Right forelimb (tissue), 1 donor: ENCODE measurements at regions not wholly inside any gene's neighbourhood (a gene's known extent, or its start where the extent isn't known, plus 50 kb on each side); places are given as distances from the start of the nearest gene placed in this dataset.

ENCODE experiments used
- DNase-seq: peaks from one replicate; pipeline ENCODE4 v3.0.0-alpha.2; 2018

DNA sequence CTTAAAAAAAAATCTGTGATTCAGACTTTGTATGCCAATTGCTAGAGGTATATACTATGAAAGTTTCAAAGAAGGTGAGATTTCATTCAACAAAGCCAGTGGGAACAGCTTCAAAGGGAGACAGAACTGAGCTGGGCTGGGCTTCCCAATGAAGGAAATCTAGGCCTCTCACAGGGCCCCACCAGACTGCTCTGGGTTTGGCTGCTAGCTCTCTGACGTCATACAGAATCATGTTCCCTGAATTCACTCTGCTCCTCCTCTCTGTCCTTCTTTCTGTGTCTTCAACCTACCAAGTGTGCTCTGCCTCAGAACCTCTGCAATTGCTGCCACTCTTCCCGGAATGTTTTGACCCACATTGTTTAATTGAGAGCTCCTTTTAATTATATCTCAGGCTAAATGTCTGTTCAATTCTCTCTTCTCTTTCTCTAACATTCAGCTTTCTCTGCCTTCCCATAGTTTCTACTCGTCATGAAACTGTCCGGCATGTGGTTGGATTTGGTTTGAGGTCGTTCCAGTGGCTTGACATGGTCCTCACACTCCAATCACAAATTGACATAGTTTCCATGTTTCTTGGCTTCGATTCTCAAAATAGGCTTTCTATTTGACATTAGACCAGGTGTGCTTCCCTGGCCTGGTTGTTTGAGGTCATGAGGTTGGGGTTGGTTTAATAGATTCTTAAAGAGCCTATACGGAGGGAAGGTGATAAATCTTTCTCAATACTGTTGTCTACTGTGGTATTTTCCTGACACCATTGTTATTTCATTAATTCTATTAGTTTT lies 282.1 kb upstream of the EMCN start:
- no peak for DNase-seq

DNA sequence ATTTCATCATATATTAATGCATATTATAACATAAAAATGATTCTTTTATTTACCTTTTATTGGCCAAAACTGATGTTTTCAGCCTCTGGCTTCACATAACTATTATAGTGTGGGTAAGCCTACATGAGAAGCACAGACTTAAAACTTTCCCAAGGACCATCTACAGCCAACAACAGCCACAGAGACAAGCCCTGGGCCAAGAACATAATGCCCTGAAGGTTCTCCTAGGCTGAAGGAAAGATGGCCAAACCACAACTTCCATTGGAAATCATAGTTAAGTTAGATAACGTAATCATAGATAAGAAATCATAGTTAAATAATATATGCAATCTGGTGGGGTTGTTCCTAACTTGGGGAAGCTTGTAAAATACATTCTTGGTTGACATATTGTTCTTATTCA lies 280.0 kb upstream of the EMCN start:
- no peak for DNase-seq

DNA sequence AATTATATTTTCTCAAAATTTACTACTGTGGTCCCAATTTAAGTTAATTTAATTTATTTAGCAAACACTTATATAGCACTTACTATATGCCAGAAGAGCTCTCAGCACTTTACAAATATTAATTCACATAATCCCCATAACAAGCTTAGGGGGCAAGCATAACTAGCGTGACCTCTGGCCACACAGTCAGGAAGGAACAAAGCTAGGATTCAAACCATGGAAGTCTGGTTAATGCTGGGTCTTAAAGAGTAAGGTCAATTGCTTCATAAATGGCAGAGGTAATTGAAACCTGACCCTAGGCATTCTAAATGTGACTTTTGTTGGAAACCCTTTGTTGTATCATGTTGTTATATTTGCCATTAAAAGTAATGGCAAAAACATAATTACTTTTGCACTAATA lies 279.5 kb upstream of the EMCN start:
- no peak for DNase-seq

DNA sequence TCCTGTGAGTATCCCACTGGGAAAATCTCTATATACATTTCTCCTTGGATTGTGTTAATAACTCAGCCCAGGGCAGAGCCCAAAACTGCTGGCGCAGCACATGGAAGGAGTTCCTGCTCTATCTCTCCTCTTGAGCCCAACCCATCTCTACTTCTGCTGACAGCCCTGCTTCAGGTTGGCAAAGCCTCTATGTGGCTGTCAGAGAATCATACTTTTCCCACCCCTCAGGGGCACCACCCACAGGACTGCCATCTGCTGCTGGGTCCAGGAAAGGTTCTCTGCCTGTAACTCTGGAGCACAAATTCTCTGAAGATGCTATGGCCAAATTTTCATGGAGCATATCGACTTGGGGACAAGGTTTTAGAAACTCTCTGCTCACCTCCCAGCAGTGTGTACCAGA lies 278.5 kb upstream of the EMCN start:
- no peak for DNase-seq

DNA sequence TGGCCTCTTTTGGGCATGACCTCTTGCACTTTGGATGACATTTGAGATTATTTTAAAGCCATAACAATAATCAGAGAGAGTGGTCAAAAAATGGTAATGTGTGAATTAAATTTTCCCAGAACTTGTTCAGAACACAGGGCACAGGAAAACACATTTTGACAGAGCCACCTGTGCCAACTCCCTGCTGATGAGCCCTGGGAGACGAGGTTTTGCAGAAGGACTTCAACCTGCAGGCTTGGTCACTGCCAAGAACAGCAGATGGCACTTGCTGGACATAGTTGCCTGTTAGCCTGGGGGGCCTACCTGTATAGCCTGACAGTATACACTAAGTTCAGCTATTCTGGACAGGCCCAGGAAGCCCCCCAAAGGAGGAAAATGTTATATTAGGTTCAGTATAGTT lies 277.8 kb upstream of the EMCN start:
- no peak for DNase-seq

DNA sequence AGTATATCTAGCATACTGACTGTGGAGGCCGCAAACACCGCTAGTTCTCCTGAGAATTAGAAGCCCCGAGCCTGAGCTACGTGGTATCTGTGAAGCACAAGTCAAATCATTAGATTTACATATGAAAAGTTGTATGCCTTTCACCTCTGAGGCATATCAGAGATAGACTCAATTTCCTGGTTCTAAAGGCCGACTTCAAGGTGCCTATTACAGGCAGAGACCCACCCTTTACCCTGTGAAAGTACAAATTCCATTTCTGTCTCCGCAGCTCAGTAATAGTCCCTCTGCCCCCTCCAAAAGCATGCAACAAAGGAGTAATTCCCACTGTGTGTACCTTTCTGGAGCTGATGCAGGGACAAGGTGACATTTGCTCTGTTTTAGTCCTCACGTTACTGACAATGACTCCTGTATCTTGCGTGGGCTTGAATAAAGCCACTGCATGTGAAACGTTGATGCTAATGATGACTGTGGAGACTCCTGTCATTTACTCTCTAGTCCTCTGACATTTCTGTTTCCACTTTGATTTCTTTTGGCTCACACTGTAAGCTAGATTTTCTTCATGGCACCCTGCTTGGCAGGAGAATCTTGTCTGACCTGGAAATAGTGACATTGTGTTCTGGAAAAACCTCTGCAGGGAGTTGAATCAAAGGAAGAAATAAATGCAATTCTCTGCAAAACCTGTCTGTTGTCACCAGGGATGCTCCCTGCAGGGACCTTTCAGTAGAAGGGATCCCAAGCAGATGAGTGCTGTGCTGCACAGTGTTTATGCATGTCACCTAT lies 273.2 kb upstream of the EMCN start:
- no peak for DNase-seq

DNA sequence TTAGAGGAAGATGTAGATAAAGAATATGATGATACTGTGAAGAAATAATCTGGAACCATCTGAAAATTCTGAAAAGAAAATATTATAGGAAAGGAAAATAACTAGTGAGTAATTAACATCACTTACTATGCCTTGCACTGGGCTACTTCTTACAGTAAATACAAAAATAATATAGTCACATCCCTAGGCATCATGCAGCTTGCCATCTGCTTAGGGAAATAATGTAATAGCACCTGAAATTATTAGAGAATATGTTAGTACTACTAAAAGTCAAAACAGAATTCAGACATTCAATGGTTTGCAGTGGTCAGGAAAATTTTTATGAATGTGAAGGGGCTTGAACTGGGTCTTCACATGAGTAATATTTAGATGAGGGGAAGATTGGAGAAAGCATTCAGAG lies 272.2 kb upstream of the EMCN start:
- no peak for DNase-seq

DNA sequence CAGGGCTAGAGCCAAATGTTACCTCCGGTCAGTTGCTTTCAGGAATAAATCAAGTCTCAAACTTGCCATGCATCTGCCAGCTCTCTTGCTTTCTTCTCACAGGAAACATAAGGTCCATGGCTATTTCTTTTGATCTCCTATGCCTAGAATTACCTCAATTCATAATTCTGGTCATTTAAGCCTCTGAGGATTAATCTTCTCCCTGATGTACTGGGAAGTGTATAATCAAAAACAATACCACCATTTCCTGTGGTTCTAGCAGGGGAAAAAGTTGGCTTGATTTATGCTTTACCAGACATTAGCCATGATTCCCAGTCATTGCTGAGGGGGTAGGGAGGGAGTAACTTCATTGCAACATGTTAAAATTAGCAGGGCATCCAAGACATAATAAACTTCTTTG lies 268.7 kb upstream of the EMCN start:
- no peak for DNase-seq

DNA sequence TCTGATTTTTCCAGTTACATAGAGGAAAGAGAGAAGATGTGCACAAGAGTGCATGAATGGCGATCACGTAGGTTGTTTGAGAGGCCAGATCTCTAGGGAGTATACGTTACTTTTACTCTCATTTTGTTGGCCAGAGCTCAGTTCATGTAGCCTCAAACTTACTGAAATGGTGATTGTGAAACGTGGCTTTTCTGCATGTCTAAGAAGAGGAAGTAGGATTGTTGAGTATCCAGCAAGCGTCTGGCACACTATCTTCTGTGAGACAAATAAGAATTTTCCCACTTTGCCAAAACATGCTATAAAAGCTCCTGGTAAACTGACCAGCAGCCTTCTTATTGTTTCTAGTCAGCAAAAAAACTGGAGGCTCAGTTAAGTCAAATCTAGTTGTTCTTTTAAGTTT lies 264.5 kb upstream of the EMCN start:
- no peak for DNase-seq

DNA sequence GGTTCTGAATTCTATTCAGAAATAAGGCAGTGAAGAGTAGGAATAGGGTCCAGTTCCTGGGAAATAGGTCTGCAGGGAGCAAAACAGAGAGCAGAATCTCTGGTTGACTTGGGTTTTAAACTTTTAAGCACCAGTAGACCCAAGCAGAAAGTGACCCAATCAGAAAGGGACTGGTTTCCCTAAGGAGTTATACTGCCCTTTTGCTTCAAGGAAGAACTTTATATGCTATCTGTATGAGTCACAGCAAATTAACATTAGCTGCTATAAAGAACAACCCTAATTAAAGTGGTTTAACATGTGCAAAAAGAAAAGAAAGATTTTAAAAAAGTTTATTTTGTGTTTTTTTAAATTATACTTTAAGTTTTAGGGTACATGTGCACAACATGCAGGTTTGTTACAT lies 263.6 kb upstream of the EMCN start:
- no peak for DNase-seq

DNA sequence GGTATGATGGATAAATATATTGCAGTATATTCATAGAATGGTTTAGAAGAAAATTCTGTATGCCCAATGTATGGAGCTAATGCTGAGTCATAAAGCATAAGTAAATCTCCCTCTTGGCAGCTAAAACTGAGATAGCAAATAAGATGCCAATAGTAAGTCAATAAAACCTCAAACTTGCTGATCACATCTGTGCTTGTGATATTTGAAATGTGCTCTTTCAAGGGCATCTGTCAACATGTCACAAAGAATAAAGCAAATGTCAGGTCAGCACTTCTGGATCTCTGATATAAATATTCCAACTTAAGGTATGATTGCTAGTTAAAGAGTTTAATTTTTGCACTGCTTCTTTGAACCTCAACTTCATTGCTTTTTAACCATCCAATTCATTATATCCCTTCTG lies 262.3 kb upstream of the EMCN start:
- DNase-seq: no peak

DNA sequence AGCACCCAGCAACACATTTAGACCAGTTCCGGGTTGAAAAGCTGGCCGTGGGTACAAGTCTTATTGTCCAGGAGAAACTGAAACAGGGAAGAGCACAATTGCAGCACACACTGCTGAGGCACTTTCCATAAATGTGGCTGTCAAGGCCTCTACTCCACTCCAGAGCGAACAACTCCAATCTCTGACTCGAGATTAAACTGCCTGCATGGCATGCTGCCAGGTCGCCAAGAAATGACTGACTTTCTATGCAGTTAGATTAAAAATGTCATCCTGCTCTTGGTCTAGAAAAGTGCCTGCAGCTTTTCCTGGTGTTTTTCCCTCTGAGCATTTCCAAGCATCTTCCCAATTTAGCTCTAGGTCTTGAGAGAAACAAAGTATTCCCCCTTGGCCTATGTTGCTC lies 260.6 kb upstream of the EMCN start:
- no peak for DNase-seq

DNA sequence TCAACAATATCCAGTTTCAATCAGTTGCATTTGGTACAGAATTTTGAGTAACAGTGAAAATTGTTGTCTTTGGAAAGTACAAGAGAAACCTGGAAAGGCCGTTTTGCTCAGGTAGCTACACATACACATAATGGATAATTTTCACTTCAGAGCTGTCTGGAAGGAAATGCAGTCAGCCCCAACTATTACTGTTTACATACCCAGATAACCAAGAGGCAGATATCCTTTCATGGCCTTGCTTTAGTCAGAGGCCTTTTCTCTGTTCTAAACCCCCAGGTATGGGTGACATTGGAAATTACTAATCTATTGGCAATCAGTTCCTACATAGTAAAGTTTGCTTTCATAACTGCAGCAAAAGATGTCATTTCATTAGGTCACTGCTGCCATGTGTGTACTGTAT lies 244.9 kb upstream of the EMCN start:
- DNase-seq: no peak

DNA sequence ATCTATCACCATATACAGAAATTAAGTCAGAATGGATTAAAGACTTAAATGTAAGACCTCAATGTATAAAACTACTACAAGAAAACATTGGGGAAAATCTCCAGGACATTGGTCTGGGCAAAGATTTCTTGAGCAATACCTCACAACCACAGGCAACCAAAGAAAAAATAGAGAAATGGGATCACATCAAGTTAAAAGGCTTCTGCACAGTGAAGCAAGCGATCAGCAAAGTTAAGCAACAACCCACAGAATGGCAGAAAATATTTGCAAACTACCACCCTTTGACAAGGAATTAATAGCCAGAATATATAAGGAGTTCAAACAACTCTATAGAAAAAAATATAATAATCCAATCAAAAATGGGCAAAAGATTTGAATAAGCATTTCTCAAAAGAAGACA lies 236.9 kb upstream of the EMCN start:
- no peak for DNase-seq

DNA sequence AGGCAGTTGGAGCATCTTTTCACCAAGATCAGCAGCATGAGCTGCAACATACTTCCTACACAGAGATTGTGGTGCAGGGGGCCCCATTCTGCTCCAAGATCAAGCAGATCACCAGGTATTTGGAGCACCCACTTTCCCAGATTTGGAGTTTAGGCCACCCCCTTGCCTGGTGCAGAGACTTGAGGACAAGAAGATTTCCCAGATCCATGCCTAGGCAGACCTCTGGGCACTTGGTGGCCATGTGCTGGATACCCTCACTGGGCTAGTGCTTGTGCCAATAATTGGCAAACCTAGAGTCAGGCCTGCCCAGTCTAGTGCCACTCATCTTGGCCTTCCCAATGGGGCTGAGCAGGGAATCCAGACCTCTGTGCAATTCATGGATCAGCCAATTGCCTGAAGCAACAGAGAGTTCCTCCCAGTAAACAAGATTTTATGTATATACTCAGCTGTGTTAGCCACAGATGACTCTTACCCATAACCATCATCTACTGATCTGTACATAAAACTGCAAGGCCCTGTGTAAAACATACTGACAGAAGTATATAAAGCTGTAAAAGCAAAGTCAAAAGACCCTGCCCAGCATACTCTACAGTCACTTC lies 228.4 kb upstream of the EMCN start:
- DNase-seq: no peak

DNA sequence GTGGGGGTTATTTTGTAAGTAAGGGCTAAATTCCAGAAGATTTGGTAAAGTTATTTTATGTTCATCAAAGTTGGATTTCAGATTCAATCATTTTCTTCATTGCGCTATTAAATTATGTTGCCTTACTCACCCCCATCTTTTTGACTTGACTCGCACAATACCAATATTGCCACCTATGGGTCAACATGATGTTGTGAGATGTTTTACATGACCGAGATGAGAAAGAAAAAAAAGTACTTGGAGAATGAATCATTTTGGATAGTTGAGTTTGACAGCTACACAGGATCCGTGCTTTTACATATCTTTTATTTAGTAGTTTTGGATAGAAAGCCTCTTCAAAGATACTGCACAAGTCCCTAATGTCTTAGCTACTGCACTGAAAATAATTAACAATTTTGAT lies 224.2 kb upstream of the EMCN start:
- DNase-seq: no peak

DNA sequence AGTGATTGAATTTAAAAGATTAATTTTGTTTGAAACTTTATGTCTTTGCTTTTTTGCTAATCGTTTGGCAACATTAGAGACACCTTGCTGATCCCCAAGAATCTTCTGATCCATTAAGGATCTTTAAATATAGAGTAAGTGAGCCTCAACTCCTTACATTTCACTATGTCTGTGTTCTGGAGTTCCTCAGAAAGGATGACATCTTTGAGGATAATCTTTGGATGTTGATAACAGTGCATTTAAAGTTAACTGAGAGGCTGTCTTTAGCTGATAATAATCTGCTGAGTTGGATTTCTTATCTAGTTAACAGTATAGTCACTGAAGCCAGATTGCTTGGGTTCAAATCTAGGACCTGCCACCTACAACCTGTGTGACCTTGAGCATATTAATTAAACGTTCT lies 221.6 kb upstream of the EMCN start:
- DNase-seq: no peak

DNA sequence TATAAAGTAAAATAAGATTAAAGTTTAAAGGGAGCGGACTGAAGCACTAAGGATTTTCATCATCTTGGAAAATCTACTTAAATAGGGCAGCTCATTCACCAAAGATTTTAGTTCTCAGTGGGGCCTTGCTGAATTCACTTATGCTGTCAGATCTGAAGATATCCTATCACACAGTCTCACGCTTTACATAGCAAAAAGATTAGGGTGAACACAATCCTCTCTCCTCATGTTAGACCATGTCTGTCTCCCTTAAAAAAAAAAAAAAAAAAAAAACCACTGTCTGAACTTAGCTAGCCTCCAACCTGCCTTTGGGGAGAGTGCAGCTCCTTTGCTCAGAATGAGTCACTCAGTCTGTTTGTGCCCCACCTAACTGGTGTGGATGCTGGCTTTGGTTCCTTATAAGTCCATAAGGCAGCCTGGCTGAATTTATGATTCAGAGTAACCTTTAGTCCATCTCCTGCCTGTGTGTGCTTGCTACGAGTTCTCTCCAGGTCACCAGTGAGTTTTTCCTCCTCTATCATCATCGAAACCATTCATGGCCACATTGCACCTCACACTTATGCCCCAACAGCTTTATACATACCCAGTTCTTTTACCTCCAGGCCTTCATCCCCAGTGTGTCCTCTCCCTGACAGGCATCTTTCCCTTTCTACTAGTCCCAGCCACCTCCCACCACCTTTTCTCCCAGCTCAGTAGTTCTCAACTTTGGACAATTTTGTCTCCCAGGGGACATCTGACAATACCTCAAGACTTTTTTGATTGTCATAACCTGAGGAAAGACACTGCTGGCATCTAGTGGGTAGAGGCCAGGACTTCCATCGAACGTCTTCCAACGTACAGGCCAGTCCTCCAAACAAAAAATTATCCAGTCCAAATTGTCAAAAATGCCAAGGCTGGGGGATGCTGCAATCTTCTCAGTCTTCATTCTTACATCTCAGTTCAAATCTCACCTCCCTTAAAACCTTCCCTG lies 220.7 kb upstream of the EMCN start:
- DNase-seq: no peak

DNA sequence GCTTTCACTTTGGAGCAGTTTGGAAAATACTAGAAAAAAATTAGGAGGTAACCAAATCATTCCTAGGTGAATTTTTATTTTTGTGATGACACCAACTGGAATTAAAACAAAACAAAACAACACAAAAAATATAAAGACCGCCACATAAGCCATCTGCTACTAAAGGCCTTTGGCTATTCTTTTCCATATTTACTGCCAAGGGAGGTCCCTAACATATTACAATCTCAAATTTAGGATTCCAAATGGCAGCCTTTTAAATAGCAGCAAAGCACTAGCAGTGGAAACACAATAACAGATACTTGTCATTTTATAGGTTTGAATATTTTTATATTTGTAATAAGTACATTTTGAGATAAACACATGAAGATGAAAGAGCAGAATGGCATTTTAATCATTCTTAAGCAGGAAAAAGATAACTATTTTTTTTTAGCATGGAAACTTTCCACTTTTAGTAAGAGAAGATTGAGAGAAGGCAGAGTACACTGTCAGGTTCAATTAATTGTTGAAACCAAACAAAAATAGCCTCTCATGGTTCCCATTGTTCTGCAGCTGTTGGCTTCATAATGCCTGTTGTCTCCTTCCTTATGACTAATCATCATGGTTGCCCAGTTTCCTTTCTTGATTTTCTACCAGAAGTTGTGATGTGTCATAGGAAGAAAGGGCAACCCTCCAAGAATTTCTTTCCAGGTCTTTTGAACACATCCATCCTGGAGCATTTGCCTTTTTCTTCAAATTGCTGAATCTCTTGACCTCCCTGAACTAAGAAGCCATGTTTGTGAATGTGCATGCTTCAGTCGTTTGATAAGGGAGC lies 219.0 kb upstream of the EMCN start:
- no peak for DNase-seq

DNA sequence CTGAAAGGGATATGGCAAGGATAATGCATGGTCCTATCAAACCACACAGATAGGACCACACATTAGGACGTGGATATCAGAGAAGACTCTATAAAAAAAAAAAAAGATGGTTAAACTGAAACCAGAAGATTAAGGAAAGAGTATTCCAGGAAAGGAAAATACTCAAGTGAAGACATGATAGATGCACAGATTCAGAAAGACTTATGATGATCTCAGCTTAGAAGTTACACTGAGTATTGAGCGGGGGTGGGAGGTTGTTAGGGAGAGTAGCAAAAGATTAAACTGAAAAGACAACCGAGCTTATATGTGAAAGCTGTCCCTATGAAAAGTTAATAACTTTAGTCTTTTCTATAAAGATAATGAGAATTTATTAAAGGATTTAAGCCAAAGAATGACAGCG lies 211.0 kb upstream of the EMCN start:
- DNase-seq: no peak

DNA sequence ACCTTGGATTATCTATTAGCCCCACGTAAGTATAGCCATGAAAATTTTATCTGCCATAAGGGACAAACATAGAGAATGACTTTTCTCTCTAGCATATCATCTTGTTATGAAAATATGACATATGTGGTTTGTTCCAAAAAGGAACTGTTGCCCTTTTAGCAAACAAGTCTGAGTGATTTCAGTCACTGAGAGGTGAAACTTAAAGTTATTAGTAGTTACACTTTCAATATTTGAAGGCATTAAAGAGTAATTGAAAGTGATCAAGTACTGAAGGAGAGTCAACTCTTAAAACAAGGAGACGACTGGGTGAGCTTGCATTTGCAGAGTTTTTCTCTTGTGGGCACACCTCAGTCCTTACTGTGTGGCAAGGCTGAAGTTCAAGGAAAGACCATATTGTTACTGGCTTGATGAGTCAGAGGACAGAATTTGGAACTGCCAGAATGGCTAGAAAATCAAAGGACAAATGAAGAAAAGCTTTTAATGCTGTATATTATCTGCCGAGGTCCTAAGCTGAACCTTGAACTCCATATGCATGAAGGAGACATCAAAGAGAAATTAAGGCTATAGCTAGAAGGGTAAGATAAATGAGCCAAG lies 205.1 kb upstream of the EMCN start:
- DNase-seq: no peak

DNA sequence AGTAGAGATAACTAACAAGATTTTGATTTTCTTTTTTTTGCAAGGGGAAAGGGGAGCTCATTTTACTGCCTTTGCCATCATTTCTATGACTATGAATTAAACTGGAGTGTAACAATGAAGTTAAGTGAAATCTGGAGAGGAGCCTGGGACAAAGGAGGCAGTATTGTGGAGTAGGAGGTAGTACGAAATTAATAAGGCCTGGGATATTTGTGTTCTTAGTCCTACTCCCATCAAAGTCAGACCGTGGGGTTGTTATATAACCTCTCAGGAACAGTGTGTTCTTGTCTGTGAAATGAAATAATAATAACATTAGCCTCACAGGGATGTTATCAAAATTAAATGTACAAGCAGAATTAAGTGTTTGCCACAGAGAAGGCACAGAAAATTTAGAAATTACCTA lies 204.3 kb upstream of the EMCN start:
- no peak for DNase-seq
